OCI-LY7 (cell line): ENCODE measurements at regions not wholly inside any gene's neighbourhood (a gene's known extent, or its start where the extent isn't known, plus 50 kb on each side); places are given as distances from the start of the nearest gene placed in this dataset.

Source experiments
- BruUV-seq: library from RNA; stranded (reverse); fragments of 400-500 nt; replicated peaks from 2 replicates; lab custom pipeline; 2021; lab: Mats Ljungman, UMichigan
- CTCF ChIA-PET: fragments of 300-600 bp; sonication (Branson Sonifier 250); formaldehyde crosslinking; loops from one replicate; lab custom pipeline; 2022; ENCODE audit warnings: antibody characterized with exemption; ENCODE audit not compliant: unreplicated experiment; lab: Charles Lee
- POLR2A ChIA-PET: fragments of 300-600 bp; sonication (Branson Sonifier 250); formaldehyde crosslinking; loops from one replicate; lab custom pipeline; 2022; ENCODE audit warnings: antibody characterized with exemption; lab: Charles Lee
- DNase-seq: peaks from one replicate; pipeline ENCODE4 v3.0.0-alpha.2; 2015; ENCODE audit warnings: low spot score
- H2AFZ ChIP-seq: fragments of 200-600 bp; sonication (generic), shearing (Covaris generic); 2 replicates; pipeline ENCODE4 v1.6.1; 2014; ENCODE audit warnings: mild to moderate bottlenecking, antibody characterized with exemption, low read length, moderate library complexity
- H3K27ac ChIP-seq: fragments of 200-600 bp; sonication (generic); 2 replicates; pipeline ENCODE4 v1.5.1; 2014; ENCODE audit warnings: mixed run types, low read depth, mild to moderate bottlenecking, moderate library complexity, low read length, inconsistent platforms; ENCODE audit not compliant: poor library complexity, severe bottlenecking
- H3K36me3 ChIP-seq: fragments of 200-600 bp; sonication (generic); 2 replicates; pipeline ENCODE4 v1.6.1; 2014; ENCODE audit warnings: mild to moderate bottlenecking, antibody characterized with exemption, low read length, moderate library complexity, mixed read lengths; ENCODE audit not compliant: insufficient read depth
- H3K4me1 ChIP-seq: fragments of 200-600 bp; sonication (generic); 2 replicates; pipeline ENCODE4 v1.5.1; 2014; ENCODE audit warnings: mild to moderate bottlenecking, low read length; ENCODE audit not compliant: insufficient read depth, poor library complexity, severe bottlenecking
- H3K4me2 ChIP-seq: fragments of 200-600 bp; sonication (generic); 2 replicates; pipeline ENCODE4 v1.6.1; 2014; ENCODE audit warnings: mild to moderate bottlenecking, low read length
- H3K4me3 ChIP-seq: fragments of 200-600 bp; sonication (generic); 2 replicates; pipeline ENCODE4 v1.5.1; 2014; ENCODE audit warnings: mild to moderate bottlenecking, low read depth, low read length; ENCODE audit not compliant: poor library complexity, severe bottlenecking
- H3K79me2 ChIP-seq: fragments of 200-600 bp; sonication (generic); 2 replicates; pipeline ENCODE4 v1.6.1; 2016; ENCODE audit warnings: low read depth, mild to moderate bottlenecking, low read length, moderate library complexity, mixed read lengths; ENCODE audit not compliant: insufficient read depth
- H3K9me2 ChIP-seq: fragments of 200-600 bp; sonication (generic); 2 replicates; pipeline ENCODE4 v1.6.1; 2016; ENCODE audit warnings: mild to moderate bottlenecking, low read length, mixed read lengths; ENCODE audit not compliant: insufficient read depth
- H3K9me3 ChIP-seq: fragments of 200-600 bp; sonication (generic); 2 replicates; pipeline ENCODE4 v1.6.1; 2014; ENCODE audit warnings: mild to moderate bottlenecking, mixed run types, low read length, mixed read lengths
- H4K20me1 ChIP-seq: fragments of 200-600 bp; sonication (generic); 2 replicates; pipeline ENCODE4 v1.6.1; 2014; ENCODE audit warnings: mild to moderate bottlenecking, antibody characterized with exemption, low read length, moderate library complexity, mixed read lengths; ENCODE audit not compliant: insufficient read depth
- EZH2phosphoT487 ChIP-seq: fragments of 200-600 bp; sonication (generic); IDR thresholded peaks from 2 replicates; pipeline ENCODE4 v1.6.1; 2018; ENCODE audit warnings: low read depth, borderline replicate concordance, mild to moderate bottlenecking, mixed run types, antibody characterized with exemption, low read length, moderate library complexity, mixed read lengths
- intact Hi-C: fragments of 100-400 bp; cut with micrococcal nuclease; formaldehyde crosslinking; loops from one replicate; pipeline ENCODE4 v1.10.0; 2022; ENCODE audit not compliant: unreplicated experiment
- TF ChIP-seq, protein P1 (sequence below): fragments of 200-600 bp; sonication (generic); conservative IDR thresholded peaks from 2 replicates; pipeline ENCODE4 v1.5.1; 2014; ENCODE audit warnings: mild to moderate bottlenecking, antibody characterized with exemption, low read length, moderate library complexity, mixed read lengths

DNA sequence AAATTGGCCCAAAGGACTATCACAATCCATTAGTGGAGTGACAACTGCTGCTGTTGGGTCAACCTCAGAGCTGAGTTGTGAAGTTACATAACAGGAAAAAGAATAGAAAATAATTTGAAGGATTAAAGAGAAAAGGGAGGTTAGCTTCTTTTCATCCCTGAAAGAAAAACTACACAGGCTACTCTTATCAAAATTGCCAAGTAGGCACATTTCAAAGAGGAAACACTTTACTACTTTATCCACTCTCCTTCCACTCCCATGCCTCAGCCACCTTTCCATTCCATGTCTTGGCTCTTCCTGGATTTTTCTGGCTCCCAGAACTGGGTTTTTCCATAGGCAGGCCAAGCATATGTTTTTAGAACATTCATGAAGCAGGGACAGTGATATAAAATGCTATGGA, 384.0 kb upstream of the RORA start:
- H2AFZ ChIP-seq = no peak overlapping the region
- no peaks in the 10 kb centered on the region for H3K79me2 ChIP-seq
- TF ChIP-seq, protein P1, sequence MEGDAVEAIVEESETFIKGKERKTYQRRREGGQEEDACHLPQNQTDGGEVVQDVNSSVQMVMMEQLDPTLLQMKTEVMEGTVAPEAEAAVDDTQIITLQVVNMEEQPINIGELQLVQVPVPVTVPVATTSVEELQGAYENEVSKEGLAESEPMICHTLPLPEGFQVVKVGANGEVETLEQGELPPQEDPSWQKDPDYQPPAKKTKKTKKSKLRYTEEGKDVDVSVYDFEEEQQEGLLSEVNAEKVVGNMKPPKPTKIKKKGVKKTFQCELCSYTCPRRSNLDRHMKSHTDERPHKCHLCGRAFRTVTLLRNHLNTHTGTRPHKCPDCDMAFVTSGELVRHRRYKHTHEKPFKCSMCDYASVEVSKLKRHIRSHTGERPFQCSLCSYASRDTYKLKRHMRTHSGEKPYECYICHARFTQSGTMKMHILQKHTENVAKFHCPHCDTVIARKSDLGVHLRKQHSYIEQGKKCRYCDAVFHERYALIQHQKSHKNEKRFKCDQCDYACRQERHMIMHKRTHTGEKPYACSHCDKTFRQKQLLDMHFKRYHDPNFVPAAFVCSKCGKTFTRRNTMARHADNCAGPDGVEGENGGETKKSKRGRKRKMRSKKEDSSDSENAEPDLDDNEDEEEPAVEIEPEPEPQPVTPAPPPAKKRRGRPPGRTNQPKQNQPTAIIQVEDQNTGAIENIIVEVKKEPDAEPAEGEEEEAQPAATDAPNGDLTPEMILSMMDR = no peak
- no peak for TF ChIP-seq EZH2phosphoT487
- POLR2A ChIA-PET = no interaction called here
- DNase-seq = no peak
- BruUV-seq = no TSS peak
- no peak overlapping the region for H3K27ac ChIP-seq
- intact Hi-C loops = no loop called here
- H4K20me1 ChIP-seq = no peaks in the 10 kb centered on the region
- no peaks in the 10 kb centered on the region for H3K36me3 ChIP-seq
- H3K9me3 ChIP-seq = no peaks in the 10 kb centered on the region
- H3K4me3 ChIP-seq = no peak overlapping the region
- no peaks in the 10 kb centered on the region for H3K9me2 ChIP-seq
- H3K4me2 ChIP-seq = no peak overlapping the region
- H3K4me1 ChIP-seq = no peaks in the 10 kb centered on the region
- CTCF ChIA-PET = no interaction called here

DNA sequence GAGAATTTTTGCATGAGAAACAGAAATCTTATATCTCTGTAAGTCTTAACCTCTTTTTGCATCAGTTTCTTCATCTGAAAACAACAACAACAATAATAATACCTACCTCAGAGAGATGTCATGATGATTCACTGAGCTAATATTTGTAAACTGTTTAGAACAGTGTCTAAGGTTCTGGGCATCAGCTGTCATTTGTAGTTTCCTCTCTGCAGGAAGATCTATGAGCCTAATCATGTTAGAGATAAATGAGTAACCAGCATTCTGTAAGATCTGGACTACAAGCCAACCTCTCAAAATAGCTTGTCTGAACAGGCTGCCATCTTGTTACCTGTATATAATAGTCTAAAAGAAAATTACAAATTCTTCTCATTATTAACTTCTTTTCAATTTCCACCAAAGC, 383.0 kb upstream of the RORA start:
- Histone ChIP-seq H3K4me1 (no peaks in the 10 kb centered on the region), H3K79me2 (no peaks in the 10 kb centered on the region), H3K9me3 (no peaks in the 10 kb centered on the region), H3K9me2 (no peaks in the 10 kb centered on the region), H2AFZ (no peak overlapping the region), H3K4me2 (no peak overlapping the region), H3K4me3 (no peak overlapping the region), H3K27ac (no peak overlapping the region), H3K36me3 (no peaks in the 10 kb centered on the region), H4K20me1 (no peaks in the 10 kb centered on the region)
- DNase-seq = no peak
- ChIA-PET CTCF (no interaction called here), POLR2A (no interaction called here)
- no peak for TF ChIP-seq EZH2phosphoT487
- TF ChIP-seq, protein P1 = no peak
- intact Hi-C loops = no loop called here
- BruUV-seq = no TSS peak

DNA sequence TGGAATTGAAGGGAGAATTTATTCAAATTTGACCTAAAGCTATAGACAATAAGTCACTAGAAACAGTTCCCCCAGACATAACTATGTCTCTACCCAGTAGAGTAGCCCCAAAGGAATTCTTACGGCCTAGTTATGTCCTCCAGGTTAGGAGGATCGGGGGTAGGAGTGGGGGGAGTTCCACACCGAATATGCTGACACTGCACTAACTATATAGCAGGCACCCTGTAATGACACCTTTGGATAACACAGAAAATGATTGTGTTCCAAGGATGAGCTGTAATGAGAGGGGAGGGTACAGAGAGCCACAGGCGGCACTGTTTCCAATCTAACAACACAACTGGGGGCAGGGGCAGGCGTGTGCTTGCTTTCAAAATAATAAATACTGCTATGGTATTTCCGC, 376.2 kb upstream of the RORA start:
- ChIA-PET POLR2A (interaction anchor here (0.9 kb wide), 1 partner anchor 17 kb away, joined by 3 read pairs; no protein-coding TSS in a partner anchor), CTCF (no interaction called here)
- no peak overlapping the region for H3K27ac ChIP-seq
- H3K4me2 ChIP-seq = no peak overlapping the region
- no peak for TF ChIP-seq EZH2phosphoT487
- TF ChIP-seq, protein P1 = no peak
- no peaks in the 10 kb centered on the region for H3K4me1 ChIP-seq
- H3K36me3 ChIP-seq = no peaks in the 10 kb centered on the region
- intact Hi-C loops = no loop called here
- no peak overlapping the region for H3K4me3 ChIP-seq
- H3K9me3 ChIP-seq = no peaks in the 10 kb centered on the region
- no TSS peak for BruUV-seq
- no peaks in the 10 kb centered on the region for H4K20me1 ChIP-seq
- DNase-seq = no peak
- no peaks in the 10 kb centered on the region for H3K9me2 ChIP-seq
- no peak overlapping the region for H2AFZ ChIP-seq
- no peaks in the 10 kb centered on the region for H3K79me2 ChIP-seq
